PFSK-1 (cell line): ENCODE measurements at regions not wholly inside any gene's neighbourhood (a gene's known extent, or its start where the extent isn't known, plus 50 kb on each side); places are given as distances from the start of the nearest gene placed in this dataset.

Source experiments
- POLR2AphosphoS5 ChIP-seq: IDR thresholded peaks from 2 replicates; pipeline ENCODE4 v1.6.1; 2012; ENCODE audit warnings: low read depth, mild to moderate bottlenecking, control low read depth, low read length, moderate library complexity
- SIN3A ChIP-seq: IDR thresholded peaks from 2 replicates; pipeline ENCODE4 v1.6.1; 2012; ENCODE audit warnings: mild to moderate bottlenecking, low read length, moderate library complexity, borderline replicate concordance; ENCODE audit not compliant: insufficient read depth
- TAF1 ChIP-seq: IDR thresholded peaks from 2 replicates; pipeline ENCODE4 v1.6.1; 2012; ENCODE audit warnings: low read length, control low read depth, borderline replicate concordance; ENCODE audit not compliant: insufficient read depth
- TF ChIP-seq, protein P1 (sequence below), 2 experiments: IDR thresholded peaks; 2 replicates each; pipeline versions ENCODE4 v1.6.1 to v1.8.0; 2011 to 2012; ENCODE audit warnings: low read depth in 2 of 2, low read length in 2 of 2, control low read depth in 1 of 2, inconsistent platforms in 1 of 2, mild to moderate bottlenecking in 1 of 2, moderate library complexity in 1 of 2; ENCODE audit not compliant: insufficient read depth in 1 of 2

DNA sequence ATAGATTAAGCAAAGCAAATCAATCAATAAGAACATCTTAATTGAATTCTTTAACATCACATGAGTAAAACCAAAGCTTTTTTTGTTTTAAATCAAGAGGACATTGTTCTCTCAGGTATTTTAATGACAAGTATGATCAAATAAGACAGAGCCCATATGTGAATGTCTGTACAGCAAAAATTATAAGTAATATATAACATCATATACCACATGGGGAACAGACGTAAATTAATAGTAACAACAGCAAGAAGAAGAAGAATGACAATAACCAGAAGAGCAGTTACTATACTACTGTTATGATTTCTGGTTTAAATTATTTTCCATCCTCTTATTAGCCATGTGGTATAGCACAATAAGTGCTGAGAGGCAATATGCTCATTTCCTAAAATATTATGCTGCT is 335.5 kb downstream of the ADAMTS20 start:
- no peak for TF ChIP-seq POLR2AphosphoS5
- TF ChIP-seq SIN3A = no peak
- no peak for TF ChIP-seq TAF1
- TF ChIP-seq, protein P1, sequence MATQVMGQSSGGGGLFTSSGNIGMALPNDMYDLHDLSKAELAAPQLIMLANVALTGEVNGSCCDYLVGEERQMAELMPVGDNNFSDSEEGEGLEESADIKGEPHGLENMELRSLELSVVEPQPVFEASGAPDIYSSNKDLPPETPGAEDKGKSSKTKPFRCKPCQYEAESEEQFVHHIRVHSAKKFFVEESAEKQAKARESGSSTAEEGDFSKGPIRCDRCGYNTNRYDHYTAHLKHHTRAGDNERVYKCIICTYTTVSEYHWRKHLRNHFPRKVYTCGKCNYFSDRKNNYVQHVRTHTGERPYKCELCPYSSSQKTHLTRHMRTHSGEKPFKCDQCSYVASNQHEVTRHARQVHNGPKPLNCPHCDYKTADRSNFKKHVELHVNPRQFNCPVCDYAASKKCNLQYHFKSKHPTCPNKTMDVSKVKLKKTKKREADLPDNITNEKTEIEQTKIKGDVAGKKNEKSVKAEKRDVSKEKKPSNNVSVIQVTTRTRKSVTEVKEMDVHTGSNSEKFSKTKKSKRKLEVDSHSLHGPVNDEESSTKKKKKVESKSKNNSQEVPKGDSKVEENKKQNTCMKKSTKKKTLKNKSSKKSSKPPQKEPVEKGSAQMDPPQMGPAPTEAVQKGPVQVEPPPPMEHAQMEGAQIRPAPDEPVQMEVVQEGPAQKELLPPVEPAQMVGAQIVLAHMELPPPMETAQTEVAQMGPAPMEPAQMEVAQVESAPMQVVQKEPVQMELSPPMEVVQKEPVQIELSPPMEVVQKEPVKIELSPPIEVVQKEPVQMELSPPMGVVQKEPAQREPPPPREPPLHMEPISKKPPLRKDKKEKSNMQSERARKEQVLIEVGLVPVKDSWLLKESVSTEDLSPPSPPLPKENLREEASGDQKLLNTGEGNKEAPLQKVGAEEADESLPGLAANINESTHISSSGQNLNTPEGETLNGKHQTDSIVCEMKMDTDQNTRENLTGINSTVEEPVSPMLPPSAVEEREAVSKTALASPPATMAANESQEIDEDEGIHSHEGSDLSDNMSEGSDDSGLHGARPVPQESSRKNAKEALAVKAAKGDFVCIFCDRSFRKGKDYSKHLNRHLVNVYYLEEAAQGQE (IDR thresholded peaks at IDR 0.05; ENCODE audit: insufficient read depth in 1 of 2, low read depth in 2 of 2, low read length in 2 of 2) = no peak
